ENCODE measurements at regions not wholly inside any gene's neighbourhood (a gene's known extent, or its start where the extent isn't known, plus 50 kb on each side); places are given as distances from the start of the nearest gene placed in this dataset.
A peak's percentile ranks its signal among the peaks of the same experiment; 100 is the strongest.

DNA sequence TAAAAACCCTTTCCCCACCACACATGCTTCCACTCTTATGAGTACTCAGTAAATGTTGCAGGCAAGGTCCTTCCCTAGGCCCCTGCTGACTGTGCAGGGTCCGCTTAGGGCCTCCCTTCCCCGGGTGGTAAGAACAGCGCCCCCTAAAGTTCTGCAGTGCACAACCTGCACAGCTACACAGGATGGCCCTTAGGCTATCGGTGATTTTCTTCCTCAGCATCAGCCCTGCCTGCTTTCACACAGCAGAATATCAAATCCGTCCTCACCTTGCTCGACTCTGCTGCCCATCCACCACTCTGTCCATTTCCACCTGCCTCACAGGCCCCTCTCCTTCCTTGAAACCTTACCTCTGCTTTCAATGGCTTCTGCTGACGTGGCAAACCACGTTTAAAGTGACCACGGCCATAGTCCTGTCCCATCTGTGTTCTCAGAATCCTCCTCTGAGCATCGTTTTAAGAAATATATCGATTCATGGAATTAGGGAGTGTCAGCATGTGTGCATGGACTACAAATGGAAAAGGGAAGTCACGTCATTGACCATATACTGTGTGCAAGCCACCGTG lies 51.4 kb upstream of the TMEM132E start:
- intact Hi-C loops (cut with DNase I) = loop anchor here in 1 of 2 donors (10.0 kb wide), 1 partner anchor 73 kb away; no protein-coding TSS in a partner anchor
- no peak for DNase-seq
- no peak for ATAC-seq

- intact Hi-C loops (cut with DNase I) = loop anchor here in 1 of 2 donors (10.0 kb wide), 1 partner anchor 73 kb away; no protein-coding TSS in a partner anchor
- no peak for ATAC-seq
Observed at GRCh38 chr17:34527136-34527907, 52.1 kb upstream of the TMEM132E start.

GRCh38 chr17:34525651-34526050 lies 53.7 kb upstream of the TMEM132E start:
- ATAC-seq (no peak), DNase-seq (no peak)
- intact Hi-C loops (cut with DNase I) = loop anchor here in 1 of 2 donors (10.0 kb wide), 1 partner anchor 71 kb away; no protein-coding TSS in a partner anchor

More at GRCh38 chr17:34527136-34527907, 52.1 kb upstream of the TMEM132E start:
- no peak for DNase-seq

GRCh38 chr17:34521955-34522354 lies 57.4 kb upstream of the TMEM132E start:
- ATAC-seq (no peak), DNase-seq (no peak)
- intact Hi-C loops (cut with DNase I) = loop anchor here in 1 of 2 donors (10.0 kb wide), 1 partner anchor 67 kb away; no protein-coding TSS in a partner anchor

DNA sequence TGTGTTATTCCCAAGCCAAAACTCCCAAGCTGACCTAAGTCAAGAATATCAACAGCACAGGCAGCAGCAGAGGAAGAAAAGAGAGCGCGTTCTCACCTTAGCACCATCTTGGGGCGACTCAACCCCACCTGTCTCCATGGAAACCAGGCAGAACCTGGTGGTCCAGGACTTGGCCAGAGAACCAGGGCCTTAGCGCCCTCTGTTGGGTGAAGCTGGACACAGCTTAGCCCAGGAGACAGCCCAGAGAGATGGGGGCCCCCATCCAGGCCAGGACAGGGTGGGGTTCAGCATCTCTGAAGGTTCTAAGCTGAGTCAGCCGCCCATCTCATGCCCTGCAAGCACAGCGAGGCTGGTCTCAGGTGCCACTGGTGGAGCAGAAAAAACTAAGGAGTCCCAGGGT lies 60.1 kb upstream of the TMEM132E start:
- no peak for ATAC-seq
- intact Hi-C loops (cut with DNase I) = loop anchor here in 1 of 2 donors (2.0 kb wide), 1 partner anchor 98 kb away; no protein-coding TSS in a partner anchor
- DNase-seq = no peak

DNA sequence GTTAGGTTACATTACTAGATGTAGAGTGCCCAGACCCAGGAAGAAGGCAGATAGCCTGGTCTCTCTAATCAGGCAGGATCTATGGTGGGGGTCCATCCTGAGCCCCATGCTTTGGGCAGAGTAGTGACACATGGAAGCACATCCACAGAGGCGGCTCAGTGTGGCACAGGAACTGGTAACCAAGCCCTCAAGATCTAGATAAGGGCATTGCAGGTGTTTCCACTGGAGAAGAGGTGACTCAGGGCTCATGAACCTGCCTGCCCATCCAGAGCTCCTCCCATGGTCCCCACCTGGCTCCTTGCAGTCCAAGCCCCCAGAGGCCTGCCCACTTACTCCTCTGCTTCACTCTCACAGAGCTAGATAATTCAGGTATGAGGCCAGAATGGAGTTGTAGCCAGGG lies 62.0 kb upstream of the TMEM132E start:
- DNase-seq (no peak), ATAC-seq (no peak)
- intact Hi-C loops (cut with DNase I) = no loop called here

- intact Hi-C loops (cut with DNase I) = no loop called here
- no peak for DNase-seq
- ATAC-seq = no peak
Observed at GRCh38 chr17:34511931-34512330, 67.5 kb upstream of the TMEM132E start.

DNA sequence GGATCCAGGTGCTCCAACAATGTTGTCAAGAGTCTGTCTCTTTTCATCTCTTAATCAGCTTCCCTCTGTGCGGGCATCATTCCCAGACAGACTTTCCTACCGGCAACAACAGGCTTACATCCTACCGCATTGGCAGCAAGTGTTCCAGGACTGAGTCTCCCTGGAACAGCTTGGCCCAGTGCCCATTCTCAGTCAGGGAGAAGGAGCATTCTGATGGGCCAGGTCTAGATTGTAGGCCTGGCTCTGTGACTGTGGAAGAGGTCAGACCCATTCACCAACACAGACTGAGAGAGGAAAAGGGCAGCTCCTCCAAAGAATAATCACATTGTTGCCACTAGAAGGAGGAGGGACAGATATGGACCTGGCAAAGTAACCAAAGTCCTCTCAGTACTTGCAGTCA lies 68.1 kb upstream of the TMEM132E start:
- no peak for ATAC-seq
- no peak for DNase-seq
- intact Hi-C loops (cut with DNase I) = no loop called here

- ATAC-seq (no peak), DNase-seq (no peak)
- intact Hi-C loops (cut with DNase I) = no loop called here
Observed at GRCh38 chr17:34504814-34505484, 74.4 kb upstream of the TMEM132E start.

- DNase-seq = peak; percentile 50
- peak; percentile 86 to 90 for ATAC-seq
- intact Hi-C loops (cut with DNase I) = no loop called here
Observed at GRCh38 chr17:34503528-34504195, 75.7 kb upstream of the TMEM132E start.

GRCh38 chr17:34502426-34502825 lies 77.0 kb upstream of the TMEM132E start:
- intact Hi-C loops (cut with DNase I) = no loop called here
- no peak for DNase-seq
- ATAC-seq = no peak

DNA sequence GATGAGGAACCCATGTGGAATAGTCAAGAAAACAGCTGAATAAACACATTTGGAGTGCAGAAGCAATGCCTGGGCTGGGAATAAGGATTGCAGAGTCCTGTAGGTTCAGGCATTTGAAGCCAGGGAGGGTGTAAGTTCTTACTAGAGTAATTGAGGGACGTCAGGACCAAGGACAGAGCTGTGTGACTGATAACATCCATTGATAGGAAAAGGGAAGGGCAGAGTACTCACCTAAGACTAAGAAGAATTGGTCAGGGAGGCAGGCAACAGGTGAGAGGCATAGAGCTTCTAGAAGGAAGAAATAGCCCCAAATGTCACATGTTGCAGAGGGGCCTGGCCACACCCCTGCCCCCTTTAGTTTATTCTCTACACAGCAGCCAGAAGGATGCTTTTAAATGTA lies 79.8 kb upstream of the TMEM132E start:
- no peak for DNase-seq
- no peak for ATAC-seq
- intact Hi-C loops (cut with DNase I) = no loop called here

- ATAC-seq = no peak
- intact Hi-C loops (cut with DNase I) = no loop called here
- DNase-seq = no peak
Observed at GRCh38 chr17:34493917-34494316, 85.5 kb upstream of the TMEM132E start.

DNA sequence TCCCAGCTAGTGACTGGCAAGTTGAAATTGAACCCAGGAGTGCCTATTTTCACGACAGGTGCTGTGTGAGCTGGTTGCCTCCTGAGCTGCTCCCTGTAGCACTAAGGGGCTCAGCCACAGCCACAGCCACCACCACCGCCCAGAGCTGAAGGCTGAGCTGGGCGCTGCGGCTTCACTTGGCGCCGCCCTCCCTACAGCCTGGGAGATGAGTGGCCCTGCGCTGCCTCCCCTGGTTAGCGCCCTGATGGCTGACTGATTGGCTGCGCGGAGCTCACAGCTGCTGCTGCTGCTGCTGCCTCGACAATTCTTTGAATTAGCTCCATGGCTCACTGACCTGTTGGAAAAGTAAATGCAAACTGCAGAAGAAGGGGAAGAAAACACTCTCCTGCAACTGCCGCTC lies 91.8 kb upstream of the TMEM132E start:
- no peak for DNase-seq
- ATAC-seq = no peak
- intact Hi-C loops (cut with DNase I) = no loop called here

DNA sequence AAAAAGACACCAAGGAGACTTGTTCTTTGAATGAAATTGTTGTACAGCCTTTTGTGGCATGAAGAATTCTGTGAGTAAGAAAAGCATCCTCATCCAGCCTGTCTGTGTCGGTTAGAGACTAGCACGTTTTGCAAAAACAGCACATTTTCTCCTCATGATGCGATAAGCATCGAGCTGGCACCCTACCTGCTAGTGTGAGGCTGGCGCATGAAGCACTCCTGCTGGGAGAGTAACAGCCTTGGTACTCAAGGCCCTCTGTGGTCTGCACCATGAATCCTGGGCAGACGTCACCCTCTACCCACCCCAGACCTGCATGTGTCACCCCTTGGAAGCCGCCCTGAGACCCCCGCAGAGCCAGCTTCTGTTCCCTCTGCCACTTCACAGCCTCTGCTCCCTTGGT lies 92.6 kb upstream of the TMEM132E start:
- ATAC-seq (no peak), DNase-seq (no peak)
- intact Hi-C loops (cut with DNase I) = no loop called here

- no peak for ATAC-seq
- DNase-seq = no peak
- intact Hi-C loops (cut with DNase I) = no loop called here
Observed at GRCh38 chr17:34485999-34486398, 93.4 kb upstream of the TMEM132E start.

DNA sequence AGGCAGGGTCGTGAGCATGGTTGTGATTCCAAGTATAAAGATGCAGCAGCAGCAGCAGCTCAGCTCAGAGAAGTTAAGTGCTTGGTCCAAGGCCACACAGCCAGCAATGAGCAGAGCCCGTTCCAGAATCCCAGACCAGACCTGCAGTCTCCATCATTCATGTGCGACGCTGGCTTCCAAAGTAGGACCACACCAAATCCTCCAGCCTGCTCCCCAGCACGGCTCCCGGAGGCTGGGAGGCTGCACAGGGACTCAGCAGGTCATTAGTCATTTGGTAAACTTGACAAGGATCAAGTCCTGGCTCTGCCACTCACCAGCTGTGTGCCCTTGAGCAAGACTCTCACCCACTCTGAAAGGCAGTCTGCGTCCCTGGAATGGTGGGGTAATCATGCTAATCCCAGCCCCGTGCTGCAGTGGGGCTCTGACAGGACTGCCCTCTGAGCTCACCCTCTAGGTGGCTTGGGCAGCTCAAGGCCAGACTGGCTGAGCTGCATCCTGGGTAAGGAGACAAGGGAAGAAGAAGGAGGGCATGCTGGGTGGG lies 95.1 kb upstream of the TMEM132E start:
- intact Hi-C loops (cut with DNase I) = no loop called here
- no peak for ATAC-seq
- no peak for DNase-seq

DNA sequence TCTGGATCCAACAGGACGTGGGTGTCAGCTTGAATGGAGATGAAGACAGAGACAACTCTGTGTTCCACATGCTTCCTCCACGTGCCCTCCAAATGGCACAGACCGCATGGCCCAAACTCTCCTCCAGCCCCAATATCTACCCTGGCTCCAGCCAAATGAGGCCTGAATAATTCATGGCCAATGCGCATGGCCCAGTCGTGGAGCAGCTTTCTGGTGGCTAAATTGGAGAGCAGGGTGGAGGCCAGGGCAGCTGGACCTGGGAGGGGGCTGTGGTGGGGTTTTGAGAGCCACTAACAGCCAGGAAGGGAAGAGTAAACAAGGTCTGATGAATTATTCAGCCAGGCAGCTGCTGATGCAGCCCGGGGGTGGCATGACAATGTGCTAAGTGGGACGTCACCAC lies 96.7 kb upstream of the TMEM132E start:
- no peak for DNase-seq
- intact Hi-C loops (cut with DNase I) = no loop called here
- no peak for ATAC-seq

GRCh38 chr17:34481779-34482178 lies 97.6 kb upstream of the TMEM132E start:
- intact Hi-C loops (cut with DNase I) = no loop called here
- ATAC-seq = no peak
- no peak for DNase-seq

All from left cardiac atrium (tissue), 4 donors.